GM21576 (cell line): ENCODE measurements at regions not wholly inside any gene's neighbourhood (a gene's known extent, or its start where the extent isn't known, plus 50 kb on each side); places are given as distances from the start of the nearest gene placed in this dataset.
"Not testable (repeated sequence)": the region's sequence is repeated elsewhere in the genome, so short reads cannot be mapped to it uniquely, and the experiment has no call there.

ENCODE experiments used
- ATAC-seq: cut with Tn5 transposase; IDR thresholded peaks from one replicate; pipeline ENCODE4 v1.9.1; 2021; ENCODE audit warnings: mild to moderate bottlenecking, moderate library complexity; ENCODE audit not compliant: unreplicated experiment

- no peak for ATAC-seq
These were observed 247.8 kb upstream of the B3GAT1 start for GRCh38 chr11:134659882-134660281.

- ATAC-seq: no peak
These were observed 246.6 kb upstream of the B3GAT1 start for GRCh38 chr11:134658481-134659225.

GRCh38 chr11:134657631-134658030 lies 245.6 kb upstream of the B3GAT1 start:
- ATAC-seq: no peak

DNA sequence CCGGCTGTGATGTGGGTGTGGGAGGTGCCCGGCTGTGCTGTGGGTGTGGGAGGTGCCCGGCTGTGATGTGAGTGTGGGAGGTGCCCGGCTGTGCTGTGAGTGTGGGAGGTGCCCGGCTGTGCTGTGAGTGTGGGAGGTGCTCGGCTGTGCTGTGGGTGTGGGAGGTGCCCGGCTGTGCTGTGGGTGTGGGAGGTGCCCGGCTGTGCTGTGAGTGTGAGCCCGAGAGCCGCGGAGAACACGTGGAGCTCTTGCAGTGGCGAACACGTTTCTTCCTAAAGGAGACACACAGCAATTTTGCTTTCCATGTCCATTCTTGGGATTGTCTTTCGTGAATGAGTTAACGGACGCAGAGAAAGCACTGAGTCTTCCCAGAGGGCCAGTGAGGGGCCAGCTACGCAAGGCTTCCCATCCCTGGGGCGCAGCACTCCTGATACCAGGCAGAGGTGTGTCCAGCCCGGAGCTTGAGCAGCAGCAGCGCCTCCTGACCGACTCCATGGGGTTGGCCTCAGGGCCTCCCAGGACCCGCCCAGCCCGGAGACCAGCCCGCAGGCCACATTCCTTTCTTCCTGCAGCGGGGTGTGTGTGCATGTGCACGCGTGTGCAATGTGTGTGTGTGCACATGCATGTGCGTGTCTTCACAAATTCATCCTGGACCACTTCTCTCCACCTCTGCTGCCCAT lies 245.0 kb upstream of the B3GAT1 start:
- ATAC-seq: no peak

- not testable (repeated sequence) for ATAC-seq
These were observed 244.2 kb upstream of the B3GAT1 start for GRCh38 chr11:134656086-134656840.

DNA sequence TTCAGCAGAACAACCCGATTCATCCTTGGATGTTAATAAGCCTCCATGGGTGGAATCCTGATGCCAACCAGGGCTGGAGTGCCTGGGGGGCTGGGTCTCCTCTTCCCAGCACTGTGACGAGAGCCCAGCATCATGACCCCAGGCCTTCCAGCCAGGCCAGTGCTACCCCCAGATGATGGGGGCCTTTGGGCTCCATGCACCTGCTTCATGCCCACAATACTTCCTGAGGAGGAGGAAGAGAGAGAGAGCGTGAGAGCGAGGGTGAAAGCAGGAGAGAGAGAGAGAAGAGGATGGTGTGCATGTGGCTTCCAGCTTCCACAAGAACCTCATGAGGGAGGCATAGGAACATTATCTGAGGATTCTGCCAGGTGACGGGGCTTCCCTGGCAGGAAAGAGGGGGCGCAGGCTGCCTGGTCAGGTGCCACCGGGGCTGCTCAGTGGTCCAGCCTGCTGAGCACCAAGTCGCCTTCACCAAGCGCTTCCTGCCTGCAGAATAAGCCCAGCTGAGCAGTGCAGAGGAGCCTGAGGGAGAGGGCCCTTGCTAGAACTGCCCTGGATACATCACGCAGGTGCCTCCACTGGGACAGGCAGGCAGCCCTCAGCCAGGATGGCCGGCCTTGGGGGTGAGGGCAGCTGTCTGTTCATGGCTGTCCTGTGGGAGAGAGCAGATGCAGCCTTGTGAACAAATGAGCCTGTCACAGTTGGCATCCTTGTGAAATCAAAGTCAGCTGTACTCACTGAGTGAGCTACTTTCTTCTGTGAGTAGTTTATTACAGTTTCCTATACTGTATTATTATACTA lies 243.3 kb upstream of the B3GAT1 start:
- ATAC-seq: no peak

GRCh38 chr11:134654161-134654915 lies 242.3 kb upstream of the B3GAT1 start:
- no peak for ATAC-seq

- no peak for ATAC-seq
These were observed 240.7 kb upstream of the B3GAT1 start for GRCh38 chr11:134652586-134653255.

DNA sequence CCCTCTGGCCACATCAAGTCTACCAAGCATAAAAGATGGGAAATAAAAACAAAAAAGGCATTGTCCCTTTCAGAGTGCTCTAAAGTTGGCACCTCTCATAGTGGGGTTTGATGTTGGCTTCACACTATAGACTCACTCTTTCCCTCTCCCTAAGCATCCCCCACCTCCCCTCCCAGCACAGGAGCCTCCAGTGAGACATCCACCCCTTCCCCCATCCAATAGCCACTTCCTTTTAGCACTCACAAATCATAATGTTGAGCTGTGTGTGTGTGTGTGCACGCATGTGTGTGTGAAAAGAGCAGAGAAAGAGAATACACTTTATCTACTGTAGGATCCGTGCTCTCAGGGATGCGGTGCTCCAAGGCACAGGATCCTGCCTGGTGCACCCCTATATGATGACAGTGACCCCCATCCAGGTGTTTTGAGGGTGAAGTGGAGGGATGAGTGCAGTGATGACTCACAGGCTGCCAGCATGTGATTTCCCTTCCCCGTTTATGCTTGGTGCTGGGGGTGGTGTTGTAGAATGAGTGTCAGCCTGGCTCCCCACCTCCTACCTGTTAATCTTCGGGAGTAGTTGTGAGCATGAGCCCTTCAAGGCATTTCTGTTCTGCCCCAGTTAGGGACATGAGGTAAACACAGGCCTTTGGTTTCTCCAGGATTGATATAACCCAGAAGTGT lies 235.2 kb upstream of the B3GAT1 start:
- no peak for ATAC-seq

DNA sequence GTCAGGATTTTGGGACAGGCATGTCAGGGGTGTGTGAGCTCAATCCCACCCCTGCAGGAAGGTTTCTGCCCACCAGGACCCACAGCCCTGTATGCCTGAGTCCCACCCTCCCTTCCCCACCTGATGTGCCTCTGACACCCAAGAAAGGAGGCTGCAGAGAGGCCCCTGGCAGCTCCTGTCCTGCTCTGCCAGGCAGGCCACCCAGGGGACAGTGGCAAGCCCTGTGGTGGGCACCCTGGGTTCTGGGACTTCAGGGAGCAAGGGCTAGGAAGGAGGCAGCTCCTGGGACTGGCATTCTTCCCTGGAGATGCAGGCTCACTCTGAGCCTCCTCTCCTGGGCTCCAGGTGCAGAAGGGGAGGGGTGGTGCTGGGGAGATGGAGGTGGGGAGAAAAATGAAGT lies 234.5 kb upstream of the B3GAT1 start:
- ATAC-seq: no peak

GRCh38 chr11:134645576-134645975 lies 233.5 kb upstream of the B3GAT1 start:
- ATAC-seq: no peak

GRCh38 chr11:134644476-134645456 lies 232.7 kb upstream of the B3GAT1 start:
- ATAC-seq: no peak

GRCh38 chr11:134643115-134644012 lies 231.3 kb upstream of the B3GAT1 start:
- ATAC-seq: no peak

DNA sequence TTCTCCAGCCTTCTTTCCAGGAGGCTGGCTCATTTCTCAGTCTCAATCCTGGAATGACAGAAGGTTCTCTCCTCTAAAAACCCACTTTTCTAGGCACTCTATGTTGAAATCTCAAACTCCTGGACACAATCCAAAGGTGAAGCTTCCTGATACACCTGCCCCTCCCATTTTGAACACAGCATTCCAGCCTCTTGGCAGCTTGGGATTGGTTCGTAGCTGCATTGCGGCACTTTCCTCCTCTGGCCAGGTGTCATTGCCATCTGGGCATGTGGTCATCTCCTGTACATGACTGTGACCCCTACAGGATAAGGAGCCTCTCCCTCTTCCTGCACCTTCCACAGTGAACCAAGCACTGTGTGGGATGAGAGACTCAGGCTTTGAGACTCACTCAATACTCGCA lies 230.2 kb upstream of the B3GAT1 start:
- no peak for ATAC-seq

- no peak for ATAC-seq
These were observed 229.2 kb upstream of the B3GAT1 start for GRCh38 chr11:134640971-134641968.

- ATAC-seq: no peak
These were observed 228.5 kb upstream of the B3GAT1 start for GRCh38 chr11:134640536-134640935.
